GM11168 (cell line): ENCODE measurements at regions not wholly inside any gene's neighbourhood (a gene's known extent, or its start where the extent isn't known, plus 50 kb on each side); places are given as distances from the start of the nearest gene placed in this dataset.

Experiments
- in situ Hi-C: fragments of 300-500 bp; cut with MboI; formaldehyde crosslinking; loops from one replicate; pipeline ENCODE4 v1.12.0; 2022; ENCODE audit warnings: low sequenced_read_pairs; ENCODE audit not compliant: unreplicated experiment

- in situ Hi-C loops, result no loop called here
Observed at GRCh38 chr2:129050101-129050500, 731.4 kb upstream of the HS6ST1 start.

GRCh38 chr2:129055242-129055641 lies 736.6 kb upstream of the HS6ST1 start:
- in situ Hi-C loops, result no loop called here

DNA sequence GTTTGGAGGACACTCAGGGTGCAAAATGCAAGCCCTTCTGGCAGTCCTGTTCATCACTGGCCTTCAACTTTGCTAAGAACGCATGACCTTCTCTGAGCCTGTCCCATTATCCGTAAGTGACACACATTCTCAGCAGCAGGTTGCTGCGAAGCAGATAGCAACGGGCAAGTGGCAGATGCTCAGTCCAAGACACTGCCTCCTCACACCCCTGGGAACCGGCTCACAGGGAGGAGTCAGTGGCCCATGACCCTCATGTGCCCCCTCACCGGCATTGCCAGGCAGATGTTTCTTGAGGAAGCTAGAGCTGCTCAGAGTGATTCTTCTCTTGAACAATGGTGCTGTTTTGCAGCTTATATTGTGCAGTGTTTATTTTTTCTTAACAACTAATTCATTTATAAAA lies 737.2 kb upstream of the HS6ST1 start:
- in situ Hi-C loops, result no loop called here

DNA sequence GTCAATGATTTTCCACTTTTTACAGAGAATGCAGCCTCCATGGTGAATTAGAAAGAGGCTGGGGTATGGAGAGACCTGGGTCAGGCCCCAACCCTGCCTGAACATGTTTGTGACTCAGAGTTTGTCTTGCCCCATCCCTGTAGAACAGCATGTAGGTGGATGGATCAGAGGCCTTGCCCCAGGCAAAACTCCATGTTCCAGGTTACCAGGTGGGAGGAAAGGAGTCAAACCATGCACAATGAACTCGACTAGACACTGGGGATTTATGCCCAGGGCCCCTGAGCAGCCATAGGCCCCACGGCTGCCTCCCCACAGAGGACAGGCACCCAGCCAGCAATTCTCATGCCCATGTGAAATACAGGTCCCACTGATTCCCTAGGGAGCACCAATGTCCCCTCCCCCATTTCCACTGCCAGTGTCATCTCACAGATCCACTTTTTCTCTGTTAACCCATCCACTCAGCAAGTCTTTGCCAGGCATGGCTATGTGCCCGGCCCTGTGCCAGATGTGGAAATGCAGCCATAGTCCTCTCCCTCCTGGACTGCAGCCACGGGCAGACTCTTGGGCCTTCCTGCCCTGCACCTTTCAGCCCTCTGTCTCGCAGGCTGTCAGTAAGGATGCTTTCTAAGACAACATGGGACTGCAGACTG lies 737.8 kb upstream of the HS6ST1 start:
- in situ Hi-C loops, result no loop called here

- in situ Hi-C loops, result no loop called here
Observed at GRCh38 chr2:129056959-129057317, 738.3 kb upstream of the HS6ST1 start.

DNA sequence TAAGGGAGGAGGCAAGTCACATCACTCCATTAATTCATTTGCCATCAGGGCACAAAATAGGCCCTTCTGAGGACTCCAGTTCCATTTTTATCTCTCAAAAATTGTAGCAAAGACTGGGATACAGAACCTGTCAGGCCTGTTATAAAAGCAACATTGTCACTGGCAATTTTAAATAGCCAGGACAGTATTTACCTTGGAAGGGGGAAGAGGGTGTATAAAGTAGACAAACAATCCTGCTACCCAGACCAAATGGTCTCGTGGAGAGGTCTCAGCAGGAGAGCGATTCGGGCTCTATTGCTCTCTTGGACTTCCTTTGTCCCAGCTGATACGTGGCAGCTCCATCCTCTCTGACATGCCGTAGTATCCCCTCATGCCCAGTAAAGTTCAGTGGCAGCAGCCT lies 740.3 kb upstream of the HS6ST1 start:
- in situ Hi-C loops, result no loop called here

DNA sequence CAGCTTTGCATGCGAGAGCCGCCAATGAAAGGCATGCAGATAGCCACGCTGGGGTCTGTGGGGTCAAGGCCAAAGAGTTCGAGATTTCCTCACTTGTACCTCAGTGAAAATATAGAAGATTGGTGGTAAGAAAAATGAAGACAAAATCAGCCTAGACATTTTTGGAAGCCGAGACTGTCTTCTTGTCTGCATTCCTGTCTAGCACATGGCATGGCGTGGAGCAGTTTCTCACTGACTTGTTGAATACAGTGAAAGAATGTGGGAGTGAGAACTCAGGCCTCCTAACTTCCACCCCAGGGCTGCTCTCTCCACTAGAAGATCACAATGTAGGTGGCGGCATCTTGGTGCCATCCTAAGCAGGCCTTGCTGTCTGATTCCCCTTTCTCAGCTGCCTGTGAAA lies 740.8 kb upstream of the HS6ST1 start:
- in situ Hi-C loops, result no loop called here

- in situ Hi-C loops, result no loop called here
Observed at GRCh38 chr2:129061069-129061768, 742.6 kb upstream of the HS6ST1 start.

- in situ Hi-C loops, result no loop called here
Observed at GRCh38 chr2:129061769-129062121, 743.1 kb upstream of the HS6ST1 start.

GRCh38 chr2:129062146-129062912 lies 743.7 kb upstream of the HS6ST1 start:
- in situ Hi-C loops, result no loop called here

- in situ Hi-C loops, result no loop called here
Observed at GRCh38 chr2:129067070-129067469, 748.4 kb upstream of the HS6ST1 start.

- in situ Hi-C loops, result no loop called here
Observed at GRCh38 chr2:129067953-129068352, 749.3 kb upstream of the HS6ST1 start.

GRCh38 chr2:129068543-129068942 lies 749.9 kb upstream of the HS6ST1 start:
- in situ Hi-C loops, result no loop called here

DNA sequence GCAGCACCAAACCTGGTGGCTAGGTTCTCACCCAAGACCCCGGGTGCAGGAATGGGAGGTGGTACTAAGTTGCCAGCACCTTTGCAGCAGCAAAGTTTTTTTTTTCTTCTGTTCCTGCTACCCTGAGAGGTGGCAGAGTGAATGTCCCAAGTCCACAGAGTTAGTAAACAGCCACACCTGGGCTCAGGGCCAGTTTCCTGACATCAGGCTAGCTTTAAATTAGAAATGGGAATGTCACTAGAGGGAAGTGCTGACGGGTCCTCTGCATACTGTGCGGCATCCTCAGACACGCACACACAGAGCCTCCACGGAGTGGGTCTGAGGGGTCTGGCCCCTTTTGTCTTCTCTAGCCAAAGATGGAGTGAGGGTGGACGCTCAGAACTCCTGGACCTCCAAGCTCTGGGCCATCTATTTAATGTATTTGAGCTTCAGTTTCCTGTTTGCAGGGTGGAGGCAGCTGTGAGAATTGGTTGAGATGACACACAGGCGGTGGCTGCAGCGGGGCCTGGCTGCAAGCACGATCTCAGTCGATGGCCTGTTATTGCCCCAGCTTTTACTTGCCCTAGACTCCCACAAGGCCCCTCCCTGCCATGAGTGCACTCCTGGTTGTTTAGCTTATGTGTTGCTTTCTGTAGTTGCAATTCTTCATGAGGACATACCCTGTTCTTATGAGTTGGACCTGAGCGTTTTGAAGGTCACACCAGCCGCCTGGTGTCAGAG lies 751.4 kb upstream of the HS6ST1 start:
- in situ Hi-C loops, result no loop called here

DNA sequence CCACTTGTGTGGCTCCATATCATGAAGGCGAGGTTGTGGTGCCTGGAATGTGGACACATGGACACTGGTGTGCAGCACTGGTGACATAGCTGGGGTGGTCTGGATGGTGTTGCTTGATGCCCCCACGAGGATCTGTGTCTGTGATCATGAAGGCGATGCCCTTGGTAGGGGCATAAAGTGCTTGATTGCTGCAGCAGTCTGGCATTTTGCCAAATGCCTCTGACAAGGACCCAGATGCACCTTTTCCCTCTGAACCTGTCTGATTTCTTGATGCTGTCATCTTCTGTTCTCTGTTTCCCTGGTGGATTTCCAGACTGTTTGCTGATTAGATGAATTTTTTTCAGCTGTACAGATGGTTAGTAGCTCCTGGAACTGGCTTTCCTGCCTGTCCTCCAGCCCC lies 752.0 kb upstream of the HS6ST1 start:
- in situ Hi-C loops, result no loop called here

DNA sequence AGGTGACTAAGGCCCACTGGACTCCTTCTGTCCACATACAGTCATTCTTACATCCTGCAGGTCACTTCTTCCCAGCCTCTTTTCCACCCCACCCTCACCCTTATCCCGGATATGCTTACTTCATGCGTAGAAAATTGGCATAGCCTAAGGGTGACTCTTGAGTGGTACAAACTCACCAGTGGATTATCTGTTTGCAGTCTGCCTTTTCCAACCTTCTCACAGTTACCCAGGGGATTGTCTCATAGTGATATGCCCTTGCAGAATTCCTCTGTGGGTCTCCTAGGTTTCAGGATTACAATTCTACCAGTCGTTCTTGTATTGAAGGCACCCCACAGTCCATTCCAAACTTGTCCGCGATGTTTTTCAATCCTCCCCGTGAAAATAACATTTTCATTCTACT lies 752.9 kb upstream of the HS6ST1 start:
- in situ Hi-C loops, result no loop called here

- in situ Hi-C loops, result no loop called here
Observed at GRCh38 chr2:129074298-129074920, 755.7 kb upstream of the HS6ST1 start.

DNA sequence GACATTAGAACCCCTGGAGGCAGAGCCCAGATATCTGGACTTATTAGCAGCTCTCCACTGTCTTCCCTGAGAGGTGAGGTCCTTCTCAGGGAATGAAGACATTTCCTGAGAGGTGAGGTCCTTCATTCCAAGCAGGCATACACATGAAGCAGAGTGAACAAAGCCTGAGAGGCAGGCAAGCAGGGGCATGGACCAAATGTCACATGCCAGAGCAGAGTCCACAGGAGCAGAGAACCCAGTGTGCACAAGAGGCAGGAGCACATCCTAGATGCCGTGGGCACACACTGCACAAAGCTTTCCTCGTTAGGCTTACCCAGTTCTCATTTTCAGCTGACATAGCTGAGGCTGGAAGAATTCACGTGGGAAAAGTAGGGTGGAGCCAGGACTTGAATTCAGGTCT lies 759.9 kb upstream of the HS6ST1 start:
- in situ Hi-C loops, result no loop called here

GRCh38 chr2:129080715-129081476 lies 762.2 kb upstream of the HS6ST1 start:
- in situ Hi-C loops, result no loop called here

DNA sequence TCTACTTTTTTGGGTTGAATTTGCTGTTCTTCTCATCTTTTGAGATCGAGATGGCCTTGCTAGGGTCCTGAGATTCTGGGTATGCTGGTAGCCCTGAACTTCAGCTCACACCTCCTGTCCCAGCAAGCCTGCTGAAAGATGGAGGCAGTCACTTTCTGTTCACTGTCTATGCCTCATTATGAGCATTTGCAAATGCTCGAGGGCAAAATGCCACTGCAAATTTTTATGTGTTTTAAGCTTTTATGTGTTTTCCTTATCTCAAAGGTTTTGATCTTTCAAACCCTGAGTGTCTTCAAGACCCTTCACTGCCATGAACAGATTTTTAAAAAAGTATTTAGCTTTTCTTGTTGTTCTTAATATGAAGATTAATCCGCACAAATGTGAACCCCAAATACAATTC lies 766.7 kb upstream of the HS6ST1 start:
- in situ Hi-C loops, result no loop called here
